Lower lobe of right lung (tissue), 2 donors: ENCODE measurements at regions not wholly inside any gene's neighbourhood (a gene's known extent, or its start where the extent isn't known, plus 50 kb on each side); places are given as distances from the start of the nearest gene placed in this dataset.

ENCODE experiments used
- ATAC-seq, 2 donors: fragments of 200-7000 bp; cut with Tn5 transposase; one replicate each; pipeline ENCODE4 v1.9.1; 2020 to 2022; ENCODE audit warnings: mild to moderate bottlenecking in 2 of 2, moderate library complexity in 2 of 2
- DNase-seq: peaks from one replicate; pipeline ENCODE4 v3.0.0-alpha.2; 2020
- H3K27ac ChIP-seq: fragments of 200-600 bp; one replicate; pipeline ENCODE4 v1.8.0; 2022
- H3K27me3 ChIP-seq: fragments of 200-600 bp; one replicate; pipeline ENCODE4 v1.8.0; 2022; ENCODE audit warnings: low read depth
- H3K36me3 ChIP-seq: fragments of 200-600 bp; one replicate; pipeline ENCODE4 v1.8.0; 2022; ENCODE audit warnings: mild to moderate bottlenecking
- H3K4me1 ChIP-seq: fragments of 200-600 bp; one replicate; pipeline ENCODE4 v1.8.0; 2022
- H3K4me3 ChIP-seq: fragments of 200-600 bp; one replicate; pipeline ENCODE4 v1.8.0; 2022; ENCODE audit warnings: mild to moderate bottlenecking
- H3K9me3 ChIP-seq: fragments of 200-600 bp; one replicate; pipeline ENCODE4 v1.8.0; 2022
- intact Hi-C: fragments of 100-400 bp; cut with DNase I; formaldehyde crosslinking; loops from one replicate; pipeline ENCODE4 v1.11.0; 2022
- TF ChIP-seq, protein P1 (sequence below): fragments of 200-600 bp; IDR thresholded peaks from one replicate; pipeline ENCODE4 v1.8.0; 2022; ENCODE audit warnings: antibody characterized with exemption, mild to moderate bottlenecking
- donor health status: DM: no; HTN: yes; CAD: no; lungs with severe emphysema.

DNA sequence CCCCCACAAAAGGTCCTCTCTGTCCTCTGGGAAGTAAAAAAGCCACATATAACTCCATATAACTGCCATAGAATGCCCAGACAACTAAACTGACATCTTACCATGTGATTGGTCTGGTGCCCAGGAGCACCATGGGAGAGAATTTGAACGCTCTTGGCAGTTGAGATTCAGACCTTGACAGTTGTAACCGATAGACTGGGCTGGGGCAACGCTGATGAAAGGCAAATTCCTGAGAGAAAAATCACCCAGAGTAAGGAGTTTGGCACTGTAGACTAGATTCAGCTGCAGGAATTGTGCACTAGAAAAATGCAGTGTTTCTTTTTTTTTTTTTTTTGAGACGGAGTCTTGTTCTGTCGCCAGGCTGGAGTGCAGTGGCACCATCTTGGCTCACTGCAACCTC is 240.5 kb downstream of the SOX2 start:
- H3K9me3 ChIP-seq, result no peaks in the 10 kb centered on the region
- no peaks in the 10 kb centered on the region for H3K27me3 ChIP-seq
- no peak overlapping the region for H3K27ac ChIP-seq
- no peak overlapping the region for H3K4me3 ChIP-seq
- ATAC-seq (no peak), DNase-seq (no peak)
- intact Hi-C loops, result no loop called here
- no peaks in the 10 kb centered on the region for H3K36me3 ChIP-seq
- no peaks in the 10 kb centered on the region for H3K4me1 ChIP-seq
- TF ChIP-seq, protein P1, sequence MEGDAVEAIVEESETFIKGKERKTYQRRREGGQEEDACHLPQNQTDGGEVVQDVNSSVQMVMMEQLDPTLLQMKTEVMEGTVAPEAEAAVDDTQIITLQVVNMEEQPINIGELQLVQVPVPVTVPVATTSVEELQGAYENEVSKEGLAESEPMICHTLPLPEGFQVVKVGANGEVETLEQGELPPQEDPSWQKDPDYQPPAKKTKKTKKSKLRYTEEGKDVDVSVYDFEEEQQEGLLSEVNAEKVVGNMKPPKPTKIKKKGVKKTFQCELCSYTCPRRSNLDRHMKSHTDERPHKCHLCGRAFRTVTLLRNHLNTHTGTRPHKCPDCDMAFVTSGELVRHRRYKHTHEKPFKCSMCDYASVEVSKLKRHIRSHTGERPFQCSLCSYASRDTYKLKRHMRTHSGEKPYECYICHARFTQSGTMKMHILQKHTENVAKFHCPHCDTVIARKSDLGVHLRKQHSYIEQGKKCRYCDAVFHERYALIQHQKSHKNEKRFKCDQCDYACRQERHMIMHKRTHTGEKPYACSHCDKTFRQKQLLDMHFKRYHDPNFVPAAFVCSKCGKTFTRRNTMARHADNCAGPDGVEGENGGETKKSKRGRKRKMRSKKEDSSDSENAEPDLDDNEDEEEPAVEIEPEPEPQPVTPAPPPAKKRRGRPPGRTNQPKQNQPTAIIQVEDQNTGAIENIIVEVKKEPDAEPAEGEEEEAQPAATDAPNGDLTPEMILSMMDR, result no peak

DNA sequence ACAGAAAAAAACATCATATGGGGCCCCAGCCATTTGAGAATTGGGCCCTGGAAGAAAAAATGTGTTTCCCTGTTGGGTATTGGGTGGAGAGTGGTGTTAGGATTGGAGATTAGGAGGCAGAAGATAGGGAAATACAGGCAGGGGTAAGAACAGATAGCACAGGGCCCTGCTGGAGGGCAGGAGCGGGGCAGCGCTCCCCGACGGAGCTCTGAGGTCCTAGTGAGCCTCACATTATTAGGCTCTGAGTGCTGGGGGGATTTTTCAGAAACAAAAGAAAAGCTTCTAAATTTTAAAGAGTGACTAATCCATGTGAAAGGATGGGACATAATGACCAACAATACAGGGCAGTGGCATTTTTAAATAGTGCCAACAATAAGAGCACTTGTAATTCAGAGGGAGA is 241.2 kb downstream of the SOX2 start:
- H3K27ac ChIP-seq, result no peak overlapping the region
- no peak overlapping the region for H3K4me3 ChIP-seq
- no peaks in the 10 kb centered on the region for H3K4me1 ChIP-seq
- DNase-seq (no peak), ATAC-seq (no peak)
- H3K36me3 ChIP-seq, result no peaks in the 10 kb centered on the region
- no peaks in the 10 kb centered on the region for H3K9me3 ChIP-seq
- TF ChIP-seq, protein P1, result no peak
- no peaks in the 10 kb centered on the region for H3K27me3 ChIP-seq
- intact Hi-C loops, result no loop called here

DNA sequence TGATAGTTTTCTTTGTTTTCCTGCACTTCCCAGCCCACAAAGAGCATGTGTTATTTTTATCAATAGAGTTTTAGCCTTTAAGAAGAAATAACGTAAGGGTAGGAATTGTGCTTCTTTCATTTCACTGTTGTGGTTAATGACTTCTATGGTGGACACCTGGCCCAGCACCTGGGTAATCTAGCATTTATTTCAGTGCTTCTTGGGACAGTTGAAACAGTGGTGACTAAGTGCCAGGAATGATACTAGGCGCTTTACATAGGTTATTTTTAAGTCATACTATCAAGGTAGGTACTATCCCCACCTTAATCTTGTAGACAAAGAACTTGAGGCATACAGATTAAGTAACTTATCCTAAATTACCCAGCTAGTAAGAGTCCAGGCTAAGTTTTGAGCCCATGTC is 243.8 kb downstream of the SOX2 start:
- no peak for DNase-seq

DNA sequence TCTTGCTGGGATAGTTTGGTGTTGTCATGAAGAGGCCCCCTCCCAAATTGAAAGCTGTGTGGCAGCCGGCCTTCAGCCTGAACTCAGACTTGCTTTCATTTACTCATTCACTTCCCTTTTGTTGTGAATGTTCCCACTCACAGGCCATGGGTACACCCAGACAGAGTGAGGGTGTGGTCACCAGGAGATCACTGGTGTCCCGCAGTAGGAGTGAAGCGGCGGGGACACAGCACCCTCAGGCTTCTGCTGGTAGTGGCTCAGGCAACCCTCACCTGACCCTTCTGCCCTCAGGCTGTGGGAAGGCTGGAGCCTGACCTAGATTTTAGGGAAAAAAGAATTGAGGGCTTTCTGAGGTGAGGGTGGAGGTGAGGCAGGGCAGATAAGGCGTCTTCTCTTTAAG is 244.4 kb downstream of the SOX2 start:
- H3K27ac ChIP-seq, result no peak overlapping the region
- H3K9me3 ChIP-seq, result no peaks in the 10 kb centered on the region
- no peaks in the 10 kb centered on the region for H3K27me3 ChIP-seq
- TF ChIP-seq, protein P1, result no peak
- intact Hi-C loops, result no loop called here
- DNase-seq (no peak), ATAC-seq (no peak)
- H3K4me3 ChIP-seq, result no peak overlapping the region
- H3K4me1 ChIP-seq, result no peaks in the 10 kb centered on the region
- H3K36me3 ChIP-seq, result no peaks in the 10 kb centered on the region

More for the DNA sequence above, 243.8 kb downstream of the SOX2 start:
- Histone ChIP-seq H3K36me3 (no peaks in the 10 kb centered on the region), H3K27me3 (no peaks in the 10 kb centered on the region), H3K27ac (no peak overlapping the region), H3K9me3 (no peaks in the 10 kb centered on the region), H3K4me1 (no peaks in the 10 kb centered on the region), H3K4me3 (no peak overlapping the region)
- intact Hi-C loops, result no loop called here
- TF ChIP-seq, protein P1, result no peak
- ATAC-seq, result no peak

DNA sequence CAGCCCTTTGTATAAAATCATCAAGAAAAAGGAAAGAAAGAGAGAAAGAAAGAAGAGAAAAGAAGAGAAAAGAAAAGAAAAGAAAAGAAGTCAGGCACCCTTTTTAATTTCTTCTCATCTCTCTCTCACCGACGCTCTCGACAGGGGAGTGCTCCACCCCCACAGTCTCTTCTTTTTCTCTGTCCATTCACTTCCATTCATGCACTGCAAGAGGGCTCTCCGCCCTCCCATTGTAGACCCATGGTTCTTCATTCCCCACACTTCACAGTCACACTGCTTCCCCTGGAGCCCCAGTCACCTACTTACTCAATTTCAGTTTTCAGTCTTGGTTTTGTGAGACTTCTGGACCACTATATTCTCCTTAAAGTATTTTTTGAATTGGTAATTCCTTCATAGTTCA is 254.7 kb downstream of the SOX2 start:
- Histone ChIP-seq H3K27ac (no peak overlapping the region), H3K36me3 (no peaks in the 10 kb centered on the region), H3K4me1 (no peaks in the 10 kb centered on the region), H3K9me3 (no peaks in the 10 kb centered on the region), H3K27me3 (no peaks in the 10 kb centered on the region), H3K4me3 (no peak overlapping the region)
- DNase-seq, result no peak
- intact Hi-C loops, result no loop called here
- TF ChIP-seq, protein P1, result no peak
- no peak for ATAC-seq

DNA sequence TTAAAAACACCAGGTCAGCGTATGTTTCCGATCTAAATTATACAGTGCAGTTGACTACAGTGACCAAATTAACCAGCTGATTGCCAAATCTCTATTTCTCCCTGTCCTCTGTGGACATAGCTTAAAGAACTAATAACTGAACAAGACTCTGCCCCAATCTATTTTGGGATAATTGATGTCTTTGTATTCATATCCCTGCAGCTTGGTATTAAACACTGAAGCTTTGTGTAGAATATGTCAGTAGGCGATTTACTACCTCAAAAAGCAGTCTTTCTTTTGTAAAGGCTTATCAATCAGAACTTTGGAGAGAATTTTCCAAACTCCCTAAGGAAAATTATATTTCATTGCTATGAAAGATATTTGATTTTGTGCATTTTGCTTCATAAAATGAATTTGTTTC is 258.2 kb downstream of the SOX2 start:
- Histone ChIP-seq H3K27ac (no peak overlapping the region), H3K9me3 (no peaks in the 10 kb centered on the region), H3K27me3 (no peaks in the 10 kb centered on the region), H3K4me3 (no peak overlapping the region), H3K36me3 (no peaks in the 10 kb centered on the region), H3K4me1 (no peaks in the 10 kb centered on the region)
- no peak for ATAC-seq
- intact Hi-C loops, result no loop called here
- no peak for DNase-seq
- TF ChIP-seq, protein P1, result no peak
